GM23338 (cell line): ENCODE measurements at regions not wholly inside any gene's neighbourhood (a gene's known extent, or its start where the extent isn't known, plus 50 kb on each side); places are given as distances from the start of the nearest gene placed in this dataset.

Experiments
- ATAC-seq: fragments of 200-7000 bp; cut with Tn5 transposase; 3 replicates; pipeline ENCODE4 v1.9.1; 2020
- DNase-seq: peaks from one replicate; pipeline ENCODE4 v3.0.0-alpha.2; 2015; ENCODE audit warnings: low spot score
- H2AFZ ChIP-seq: fragments of 200-600 bp; sonication (generic); 2 replicates; pipeline ENCODE4 v1.8.0; 2016; ENCODE audit warnings: antibody characterized with exemption, mild to moderate bottlenecking, moderate library complexity
- H3F3A ChIP-seq: fragments of 200-600 bp; sonication (generic); replicated peaks from 2 replicates; pipeline ENCODE4 v1.8.0; 2017; ENCODE audit warnings: antibody characterized with exemption, mixed run types, low read depth
- H3K27ac ChIP-seq: fragments of 200-600 bp; sonication (generic); 2 replicates; pipeline ENCODE4 v1.6.1; 2016; ENCODE audit warnings: low read depth
- H3K27me3 ChIP-seq: fragments of 200-600 bp; sonication (generic); 2 replicates; pipeline ENCODE4 v1.8.0; 2016; ENCODE audit warnings: mild to moderate bottlenecking, mixed run types, moderate library complexity; ENCODE audit not compliant: insufficient read depth
- H3K36me3 ChIP-seq: fragments of 200-600 bp; sonication (generic); 2 replicates; pipeline ENCODE4 v1.8.0; 2016; ENCODE audit warnings: mild to moderate bottlenecking; ENCODE audit not compliant: insufficient read depth
- H3K4me1 ChIP-seq: fragments of 200-600 bp; sonication (generic); 2 replicates; pipeline ENCODE4 v1.8.0; 2016; ENCODE audit warnings: mild to moderate bottlenecking, moderate library complexity; ENCODE audit not compliant: insufficient read depth
- H3K4me2 ChIP-seq: fragments of 200-600 bp; sonication (generic); 2 replicates; pipeline ENCODE4 v1.7.1; 2017; ENCODE audit warnings: mixed run types
- H3K4me3 ChIP-seq: fragments of 200-600 bp; sonication (generic); 2 replicates; pipeline ENCODE4 v1.6.1; 2016; ENCODE audit warnings: mixed run types
- H3K79me2 ChIP-seq: fragments of 200-600 bp; sonication (generic); replicated peaks from 2 replicates; pipeline ENCODE4 v1.8.0; 2017; ENCODE audit warnings: mild to moderate bottlenecking; ENCODE audit not compliant: insufficient read depth
- H3K9me2 ChIP-seq: fragments of 200-600 bp; sonication (generic); 2 replicates; pipeline ENCODE4 v1.8.0; 2017; ENCODE audit not compliant: insufficient read depth
- H4K20me1 ChIP-seq: fragments of 200-600 bp; sonication (generic); replicated peaks from 2 replicates; pipeline ENCODE4 v1.8.0; 2017; ENCODE audit warnings: mild to moderate bottlenecking; ENCODE audit not compliant: insufficient read depth
- H3K27ac Mint-ChIP-seq: 2 replicates; pipeline ENCODE4 v1.8.0; 2020; ENCODE audit warnings: inconsistent platforms, mild to moderate bottlenecking, moderate library complexity, mixed read lengths
- H3K27me3 Mint-ChIP-seq: 3 replicates; pipeline ENCODE4 v1.8.0; 2022; ENCODE audit warnings: low read depth, mild to moderate bottlenecking, moderate library complexity, mixed read lengths, inconsistent platforms; ENCODE audit not compliant: insufficient read depth, poor library complexity
- H3K36me3 Mint-ChIP-seq: 3 replicates; pipeline ENCODE4 v1.8.0; 2021; ENCODE audit warnings: low read depth, mild to moderate bottlenecking, inconsistent platforms, moderate library complexity, mixed read lengths
- H3K4me1 Mint-ChIP-seq: 3 replicates; pipeline ENCODE4 v1.8.0; 2020; ENCODE audit warnings: mild to moderate bottlenecking, inconsistent platforms, mixed read lengths
- H3K4me3 Mint-ChIP-seq: 3 replicates; pipeline ENCODE4 v1.8.0; 2021; ENCODE audit warnings: moderate library complexity, mild to moderate bottlenecking, inconsistent platforms, mixed read lengths
- H3K9me3 Mint-ChIP-seq: 3 replicates; pipeline ENCODE4 v1.8.0; 2020; ENCODE audit warnings: moderate library complexity, mild to moderate bottlenecking, inconsistent platforms, mixed read lengths
- CREB1 ChIP-seq: fragments of 250-450 bp; sonication (Bioruptor Pico); IDR thresholded peaks from 2 replicates; pipeline ENCODE4 v1.5.0; 2020; ENCODE audit warnings: low read depth, mild to moderate bottlenecking, moderate library complexity
- EZH2 ChIP-seq: fragments of 200-600 bp; sonication (generic); IDR thresholded peaks from one replicate; pipeline ENCODE4 v1.8.0; 2017; ENCODE audit warnings: antibody characterized with exemption, mild to moderate bottlenecking, low read depth; ENCODE audit not compliant: unreplicated experiment
- EZH2phosphoT487 ChIP-seq: fragments of 200-600 bp; sonication (generic); IDR thresholded peaks from one replicate; pipeline ENCODE4 v1.8.1; 2018; ENCODE audit warnings: antibody characterized with exemption; ENCODE audit not compliant: unreplicated experiment
- NANOG ChIP-seq: IDR thresholded peaks from 2 replicates; pipeline ENCODE4 v1.6.1; 2016; ENCODE audit warnings: antibody characterized with exemption, borderline replicate concordance
- POLR2AphosphoS5 ChIP-seq: IDR thresholded peaks from 2 replicates; pipeline ENCODE4 v1.6.1; 2016; ENCODE audit warnings: antibody characterized with exemption, low read depth
- ZNF114 ChIP-seq: fragments of 250-450 bp; sonication (Bioruptor Pico); IDR thresholded peaks from 2 replicates; pipeline ENCODE4 v1.5.0; 2020; ENCODE audit warnings: mild to moderate bottlenecking, moderate library complexity
- ZNF331 ChIP-seq: fragments of 250-450 bp; sonication (Bioruptor Pico); IDR thresholded peaks from 2 replicates; pipeline ENCODE4 v1.5.0; 2020; ENCODE audit warnings: low read depth, mild to moderate bottlenecking, moderate library complexity
- TF ChIP-seq, protein P1 (sequence below), 2 experiments: fragments of 200-600 bp in 1 of 2; sonication (generic) in 1 of 2; conservative IDR thresholded peaks; 2 replicates each; pipeline versions ENCODE4 v1.5.1 to v1.6.1; 2016 to 2017; ENCODE audit warnings: antibody characterized with exemption in 2 of 2, low read depth in 2 of 2, mild to moderate bottlenecking in 2 of 2, moderate library complexity in 1 of 2
- TF ChIP-seq, protein P2 (sequence below): IDR thresholded peaks from one replicate; pipeline ENCODE4 v1.6.1; 2018; ENCODE audit warnings: antibody characterized with exemption; ENCODE audit not compliant: unreplicated experiment
- TF ChIP-seq, protein P3 (sequence below): fragments of 250-450 bp; sonication (Bioruptor Pico); IDR thresholded peaks from 2 replicates; pipeline ENCODE4 v1.5.0; 2020; ENCODE audit warnings: mild to moderate bottlenecking, moderate library complexity

DNA sequence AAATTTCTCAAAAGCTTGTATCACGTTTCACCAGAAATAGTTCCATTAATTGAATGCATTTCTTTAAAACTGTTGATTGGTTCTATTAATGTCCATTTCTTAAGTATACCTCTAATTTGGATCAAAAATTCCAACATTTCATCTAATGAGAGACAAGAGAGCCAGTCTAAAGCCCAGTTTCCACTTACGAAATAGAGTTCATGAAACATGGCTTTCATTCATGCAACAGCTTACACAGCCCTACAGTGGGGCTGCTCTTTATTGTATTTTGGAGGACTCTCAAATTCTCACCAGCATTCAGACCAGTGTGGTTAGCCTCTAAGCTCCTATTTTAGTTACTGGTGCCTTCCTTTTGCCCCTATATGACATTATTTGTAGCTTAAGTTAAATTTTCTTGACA lies 566.9 kb upstream of the RGMB start (continued):
- TF ChIP-seq, protein P1, sequence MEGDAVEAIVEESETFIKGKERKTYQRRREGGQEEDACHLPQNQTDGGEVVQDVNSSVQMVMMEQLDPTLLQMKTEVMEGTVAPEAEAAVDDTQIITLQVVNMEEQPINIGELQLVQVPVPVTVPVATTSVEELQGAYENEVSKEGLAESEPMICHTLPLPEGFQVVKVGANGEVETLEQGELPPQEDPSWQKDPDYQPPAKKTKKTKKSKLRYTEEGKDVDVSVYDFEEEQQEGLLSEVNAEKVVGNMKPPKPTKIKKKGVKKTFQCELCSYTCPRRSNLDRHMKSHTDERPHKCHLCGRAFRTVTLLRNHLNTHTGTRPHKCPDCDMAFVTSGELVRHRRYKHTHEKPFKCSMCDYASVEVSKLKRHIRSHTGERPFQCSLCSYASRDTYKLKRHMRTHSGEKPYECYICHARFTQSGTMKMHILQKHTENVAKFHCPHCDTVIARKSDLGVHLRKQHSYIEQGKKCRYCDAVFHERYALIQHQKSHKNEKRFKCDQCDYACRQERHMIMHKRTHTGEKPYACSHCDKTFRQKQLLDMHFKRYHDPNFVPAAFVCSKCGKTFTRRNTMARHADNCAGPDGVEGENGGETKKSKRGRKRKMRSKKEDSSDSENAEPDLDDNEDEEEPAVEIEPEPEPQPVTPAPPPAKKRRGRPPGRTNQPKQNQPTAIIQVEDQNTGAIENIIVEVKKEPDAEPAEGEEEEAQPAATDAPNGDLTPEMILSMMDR (conservative IDR thresholded peaks at IDR 0.05; ENCODE audit: low read depth in 2 of 2): no peak
- TF ChIP-seq, protein P2, sequence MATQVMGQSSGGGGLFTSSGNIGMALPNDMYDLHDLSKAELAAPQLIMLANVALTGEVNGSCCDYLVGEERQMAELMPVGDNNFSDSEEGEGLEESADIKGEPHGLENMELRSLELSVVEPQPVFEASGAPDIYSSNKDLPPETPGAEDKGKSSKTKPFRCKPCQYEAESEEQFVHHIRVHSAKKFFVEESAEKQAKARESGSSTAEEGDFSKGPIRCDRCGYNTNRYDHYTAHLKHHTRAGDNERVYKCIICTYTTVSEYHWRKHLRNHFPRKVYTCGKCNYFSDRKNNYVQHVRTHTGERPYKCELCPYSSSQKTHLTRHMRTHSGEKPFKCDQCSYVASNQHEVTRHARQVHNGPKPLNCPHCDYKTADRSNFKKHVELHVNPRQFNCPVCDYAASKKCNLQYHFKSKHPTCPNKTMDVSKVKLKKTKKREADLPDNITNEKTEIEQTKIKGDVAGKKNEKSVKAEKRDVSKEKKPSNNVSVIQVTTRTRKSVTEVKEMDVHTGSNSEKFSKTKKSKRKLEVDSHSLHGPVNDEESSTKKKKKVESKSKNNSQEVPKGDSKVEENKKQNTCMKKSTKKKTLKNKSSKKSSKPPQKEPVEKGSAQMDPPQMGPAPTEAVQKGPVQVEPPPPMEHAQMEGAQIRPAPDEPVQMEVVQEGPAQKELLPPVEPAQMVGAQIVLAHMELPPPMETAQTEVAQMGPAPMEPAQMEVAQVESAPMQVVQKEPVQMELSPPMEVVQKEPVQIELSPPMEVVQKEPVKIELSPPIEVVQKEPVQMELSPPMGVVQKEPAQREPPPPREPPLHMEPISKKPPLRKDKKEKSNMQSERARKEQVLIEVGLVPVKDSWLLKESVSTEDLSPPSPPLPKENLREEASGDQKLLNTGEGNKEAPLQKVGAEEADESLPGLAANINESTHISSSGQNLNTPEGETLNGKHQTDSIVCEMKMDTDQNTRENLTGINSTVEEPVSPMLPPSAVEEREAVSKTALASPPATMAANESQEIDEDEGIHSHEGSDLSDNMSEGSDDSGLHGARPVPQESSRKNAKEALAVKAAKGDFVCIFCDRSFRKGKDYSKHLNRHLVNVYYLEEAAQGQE: no peak
- TF ChIP-seq POLR2AphosphoS5 (no peak), ZNF331 (CRISPR knock-in tag) (no peak), EZH2 (no peak), ZNF114 (CRISPR knock-in tag) (no peak), NANOG (no peak)

DNA sequence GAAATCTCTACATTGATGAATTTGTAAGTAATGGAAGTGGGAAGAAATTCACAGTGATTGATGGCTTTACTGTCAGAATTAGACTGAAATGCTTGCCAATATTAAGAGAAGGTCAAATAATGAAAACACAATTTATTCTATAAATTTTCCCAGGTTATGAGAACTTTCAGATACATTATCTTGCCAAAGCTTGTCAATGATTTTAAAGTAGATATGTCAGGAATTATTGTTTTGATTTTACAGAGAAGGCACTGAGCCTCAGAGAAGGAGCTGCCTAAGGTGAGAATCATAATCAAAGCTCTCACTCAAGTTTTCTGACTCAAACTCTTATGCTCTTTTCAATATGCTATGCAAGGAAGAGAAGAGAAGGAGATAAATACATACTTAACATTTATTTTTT lies 564.0 kb upstream of the RGMB start:
- H3K27ac Mint-ChIP-seq: no peak overlapping the region
- Histone ChIP-seq H3K4me2 (no peak overlapping the region), H4K20me1 (no peaks in the 10 kb centered on the region), H3K79me2 (no peaks in the 10 kb centered on the region), H3F3A (no peaks in the 10 kb centered on the region), H3K27me3 (no peaks in the 10 kb centered on the region), H3K27ac (no peak overlapping the region), H3K4me3 (no peak overlapping the region), H3K4me1 (no peaks in the 10 kb centered on the region), H3K36me3 (no peaks in the 10 kb centered on the region), H3K9me2 (no peaks in the 10 kb centered on the region), H2AFZ (no peak overlapping the region)
- no peaks in the 10 kb centered on the region for H3K36me3 Mint-ChIP-seq
- peaks cover under 1% of the 10 kb centered on the region; the same call in 1 of the 3 replicates for H3K9me3 Mint-ChIP-seq
- no peak overlapping the region for H3K4me3 Mint-ChIP-seq
- no peaks in the 10 kb centered on the region for H3K4me1 Mint-ChIP-seq
- no peak for DNase-seq
- H3K27me3 Mint-ChIP-seq: no peaks in the 10 kb centered on the region
- no peak for ATAC-seq
- TF ChIP-seq NANOG (no peak), POLR2AphosphoS5 (no peak), EZH2phosphoT487 (no peak), CREB1 (CRISPR knock-in tag) (no peak)
- TF ChIP-seq, protein P3, sequence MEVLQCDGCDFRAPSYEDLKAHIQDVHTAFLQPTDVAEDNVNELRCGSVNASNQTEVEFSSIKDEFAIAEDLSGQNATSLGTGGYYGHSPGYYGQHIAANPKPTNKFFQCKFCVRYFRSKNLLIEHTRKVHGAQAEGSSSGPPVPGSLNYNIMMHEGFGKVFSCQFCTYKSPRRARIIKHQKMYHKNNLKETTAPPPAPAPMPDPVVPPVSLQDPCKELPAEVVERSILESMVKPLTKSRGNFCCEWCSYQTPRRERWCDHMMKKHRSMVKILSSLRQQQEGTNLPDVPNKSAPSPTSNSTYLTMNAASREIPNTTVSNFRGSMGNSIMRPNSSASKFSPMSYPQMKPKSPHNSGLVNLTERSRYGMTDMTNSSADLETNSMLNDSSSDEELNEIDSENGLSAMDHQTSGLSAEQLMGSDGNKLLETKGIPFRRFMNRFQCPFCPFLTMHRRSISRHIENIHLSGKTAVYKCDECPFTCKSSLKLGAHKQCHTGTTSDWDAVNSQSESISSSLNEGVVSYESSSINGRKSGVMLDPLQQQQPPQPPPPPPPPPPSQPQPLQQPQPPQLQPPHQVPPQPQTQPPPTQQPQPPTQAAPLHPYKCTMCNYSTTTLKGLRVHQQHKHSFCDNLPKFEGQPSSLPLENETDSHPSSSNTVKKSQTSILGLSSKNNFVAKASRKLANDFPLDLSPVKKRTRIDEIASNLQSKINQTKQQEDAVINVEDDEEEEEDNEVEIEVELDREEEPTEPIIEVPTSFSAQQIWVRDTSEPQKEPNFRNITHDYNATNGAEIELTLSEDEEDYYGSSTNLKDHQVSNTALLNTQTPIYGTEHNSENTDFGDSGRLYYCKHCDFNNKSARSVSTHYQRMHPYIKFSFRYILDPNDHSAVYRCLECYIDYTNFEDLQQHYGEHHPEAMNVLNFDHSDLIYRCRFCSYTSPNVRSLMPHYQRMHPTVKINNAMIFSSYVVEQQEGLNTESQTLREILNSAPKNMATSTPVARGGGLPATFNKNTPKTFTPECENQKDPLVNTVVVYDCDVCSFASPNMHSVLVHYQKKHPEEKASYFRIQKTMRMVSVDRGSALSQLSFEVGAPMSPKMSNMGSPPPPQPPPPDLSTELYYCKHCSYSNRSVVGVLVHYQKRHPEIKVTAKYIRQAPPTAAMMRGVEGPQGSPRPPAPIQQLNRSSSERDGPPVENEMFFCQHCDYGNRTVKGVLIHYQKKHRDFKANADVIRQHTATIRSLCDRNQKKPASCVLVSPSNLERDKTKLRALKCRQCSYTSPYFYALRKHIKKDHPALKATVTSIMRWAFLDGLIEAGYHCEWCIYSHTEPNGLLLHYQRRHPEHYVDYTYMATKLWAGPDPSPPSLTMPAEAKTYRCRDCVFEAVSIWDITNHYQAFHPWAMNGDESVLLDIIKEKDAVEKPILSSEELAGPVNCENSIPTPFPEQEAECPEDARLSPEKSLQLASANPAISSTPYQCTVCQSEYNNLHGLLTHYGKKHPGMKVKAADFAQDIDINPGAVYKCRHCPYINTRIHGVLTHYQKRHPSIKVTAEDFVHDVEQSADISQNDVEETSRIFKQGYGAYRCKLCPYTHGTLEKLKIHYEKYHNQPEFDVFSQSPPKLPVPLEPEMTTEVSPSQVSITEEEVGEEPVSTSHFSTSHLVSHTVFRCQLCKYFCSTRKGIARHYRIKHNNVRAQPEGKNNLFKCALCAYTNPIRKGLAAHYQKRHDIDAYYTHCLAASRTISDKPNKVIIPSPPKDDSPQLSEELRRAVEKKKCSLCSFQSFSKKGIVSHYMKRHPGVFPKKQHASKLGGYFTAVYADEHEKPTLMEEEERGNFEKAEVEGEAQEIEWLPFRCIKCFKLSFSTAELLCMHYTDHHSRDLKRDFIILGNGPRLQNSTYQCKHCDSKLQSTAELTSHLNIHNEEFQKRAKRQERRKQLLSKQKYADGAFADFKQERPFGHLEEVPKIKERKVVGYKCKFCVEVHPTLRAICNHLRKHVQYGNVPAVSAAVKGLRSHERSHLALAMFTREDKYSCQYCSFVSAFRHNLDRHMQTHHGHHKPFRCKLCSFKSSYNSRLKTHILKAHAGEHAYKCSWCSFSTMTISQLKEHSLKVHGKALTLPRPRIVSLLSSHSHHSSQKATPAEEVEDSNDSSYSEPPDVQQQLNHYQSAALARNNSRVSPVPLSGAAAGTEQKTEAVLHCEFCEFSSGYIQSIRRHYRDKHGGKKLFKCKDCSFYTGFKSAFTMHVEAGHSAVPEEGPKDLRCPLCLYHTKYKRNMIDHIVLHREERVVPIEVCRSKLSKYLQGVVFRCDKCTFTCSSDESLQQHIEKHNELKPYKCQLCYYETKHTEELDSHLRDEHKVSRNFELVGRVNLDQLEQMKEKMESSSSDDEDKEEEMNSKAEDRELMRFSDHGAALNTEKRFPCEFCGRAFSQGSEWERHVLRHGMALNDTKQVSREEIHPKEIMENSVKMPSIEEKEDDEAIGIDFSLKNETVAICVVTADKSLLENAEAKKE (CRISPR knock-in tag): no peak
- TF ChIP-seq, protein P2: no peak
